HG03354 (cell line): ENCODE measurements at regions not wholly inside any gene's neighbourhood (a gene's known extent, or its start where the extent isn't known, plus 50 kb on each side); places are given as distances from the start of the nearest gene placed in this dataset.
"Not testable (repeated sequence)": the region's sequence is repeated elsewhere in the genome, so short reads cannot be mapped to it uniquely, and the experiment has no call there.

Experiments
- ATAC-seq: cut with Tn5 transposase; IDR thresholded peaks from one replicate; pipeline ENCODE4 v1.9.1; 2021; ENCODE audit warnings: mild to moderate bottlenecking; ENCODE audit not compliant: unreplicated experiment, poor library complexity, severe bottlenecking

DNA sequence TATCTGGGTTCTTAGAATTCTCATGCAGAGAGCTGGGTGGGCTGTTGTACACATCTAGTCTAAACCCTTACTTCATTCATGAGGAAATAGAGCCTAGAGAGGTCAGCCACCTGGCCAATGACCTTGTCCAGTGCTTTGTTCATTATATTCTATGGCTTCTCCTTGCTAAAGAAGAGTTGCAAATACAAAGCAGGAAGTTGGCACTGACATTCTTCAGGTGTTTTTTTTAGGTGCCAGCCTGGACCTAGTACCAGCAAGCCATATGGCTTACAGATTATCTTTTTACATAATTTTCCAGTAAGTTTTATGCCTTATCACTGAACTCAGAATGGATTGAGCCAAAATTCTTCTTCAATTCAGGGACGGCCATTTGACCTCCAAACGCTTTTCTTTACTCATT, 54.7 kb upstream of the PGM2 start:
- ATAC-seq, result no peak

DNA sequence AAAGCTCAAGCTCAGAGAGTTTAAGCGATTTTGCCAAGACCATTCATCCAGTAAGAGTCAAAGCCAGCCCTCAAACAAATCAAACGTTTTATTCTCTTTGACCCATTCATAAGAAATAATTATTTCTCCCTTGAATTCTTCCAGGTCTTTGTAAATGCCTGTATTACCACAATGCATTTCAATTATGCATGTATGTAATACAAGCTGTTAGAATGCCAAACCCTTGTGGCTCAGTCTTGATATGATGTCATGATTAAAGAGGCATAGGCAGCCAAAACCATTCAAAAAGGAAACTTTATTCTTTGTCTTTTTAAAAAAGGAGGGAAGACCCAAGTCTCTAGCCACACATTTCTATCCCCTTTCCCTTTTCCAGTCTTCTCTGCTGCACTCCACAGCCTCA, 56.5 kb upstream of the PGM2 start:
- no peak for ATAC-seq

DNA sequence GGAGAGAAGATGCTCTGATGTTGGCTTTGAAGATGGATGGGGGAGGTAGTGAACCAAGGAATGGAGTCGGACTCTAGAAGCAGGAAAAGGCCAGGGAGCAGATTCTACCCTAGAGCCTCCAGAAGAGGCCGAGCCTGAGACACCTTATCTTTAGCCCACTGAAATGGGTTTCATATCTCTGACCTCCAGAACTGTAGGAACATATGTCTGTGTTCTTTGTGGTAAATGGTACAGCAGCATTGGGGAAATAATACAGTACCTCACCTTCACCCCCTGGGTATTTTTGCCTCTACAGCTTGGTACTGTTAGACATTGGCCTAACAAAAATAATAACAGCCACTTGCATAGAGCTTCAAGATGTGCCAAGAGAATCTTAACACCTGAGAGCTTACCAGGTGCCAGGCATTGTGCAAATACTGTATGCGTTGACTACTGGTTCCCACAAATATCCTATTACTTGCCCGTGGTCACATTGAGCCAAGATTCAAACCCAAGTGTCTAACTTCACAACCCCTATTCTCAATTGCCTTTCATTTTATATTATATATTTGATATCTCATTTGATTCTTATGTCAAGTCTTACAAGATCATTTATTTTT, 57.0 kb upstream of the PGM2 start:
- no peak for ATAC-seq

DNA sequence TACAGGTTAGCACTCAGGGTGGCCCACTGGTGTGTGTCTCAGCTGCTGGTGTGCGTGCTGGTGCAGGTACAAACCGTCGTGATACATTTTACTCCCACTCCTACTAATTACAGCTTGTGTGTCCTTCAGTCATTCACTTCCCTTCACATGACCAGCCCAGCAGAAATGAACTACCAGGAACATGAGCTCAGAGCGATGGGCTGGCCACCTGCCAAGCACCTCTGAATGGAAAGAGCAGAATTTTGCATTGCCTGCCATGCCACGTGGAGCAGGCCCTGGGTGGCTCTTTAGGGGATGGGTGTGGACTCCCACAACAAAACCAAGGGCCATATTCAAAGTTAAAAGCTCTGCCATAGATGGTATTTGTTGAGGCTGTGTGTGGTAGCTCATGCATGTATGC, 58.9 kb upstream of the PGM2 start:
- ATAC-seq, result no peak

DNA sequence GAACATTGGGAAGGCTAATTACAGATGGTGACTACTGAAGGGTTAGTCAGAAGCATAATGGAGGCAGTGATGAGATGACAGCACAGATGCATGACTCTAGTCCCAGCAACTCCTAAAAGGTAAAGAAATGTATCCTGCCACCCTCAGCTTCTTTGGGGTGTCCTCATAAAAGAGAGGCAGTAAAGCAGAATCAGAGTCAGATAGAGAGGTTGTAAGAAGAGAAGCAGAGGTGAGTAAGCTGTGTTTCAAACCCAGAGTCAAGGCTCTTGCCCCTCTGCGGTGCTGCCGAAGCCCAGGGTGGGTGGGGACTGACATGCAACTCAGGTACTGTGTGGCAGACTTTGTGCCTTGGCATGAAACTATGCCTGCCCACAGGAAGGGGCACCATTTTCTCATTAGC, 59.5 kb upstream of the PGM2 start:
- no peak for ATAC-seq

DNA sequence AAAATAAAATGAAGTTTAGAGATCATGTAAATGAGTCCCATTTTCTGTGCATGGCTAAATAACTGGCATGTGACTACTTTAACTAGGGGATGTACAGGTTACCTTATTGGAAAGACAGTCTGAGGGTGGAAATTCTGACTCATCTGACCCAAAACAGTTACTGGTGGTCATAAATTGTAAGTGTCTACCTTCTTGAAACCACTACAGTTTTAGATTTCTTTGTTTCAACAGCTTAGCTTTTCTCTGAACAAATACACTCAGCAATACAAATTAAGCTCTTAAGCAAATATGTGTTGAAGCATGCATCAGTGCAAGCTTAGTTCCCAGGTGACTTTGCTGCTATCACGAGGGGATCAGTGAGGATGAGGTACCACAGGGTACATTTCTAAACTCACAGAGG, 60.7 kb upstream of the PGM2 start:
- ATAC-seq, result no peak

DNA sequence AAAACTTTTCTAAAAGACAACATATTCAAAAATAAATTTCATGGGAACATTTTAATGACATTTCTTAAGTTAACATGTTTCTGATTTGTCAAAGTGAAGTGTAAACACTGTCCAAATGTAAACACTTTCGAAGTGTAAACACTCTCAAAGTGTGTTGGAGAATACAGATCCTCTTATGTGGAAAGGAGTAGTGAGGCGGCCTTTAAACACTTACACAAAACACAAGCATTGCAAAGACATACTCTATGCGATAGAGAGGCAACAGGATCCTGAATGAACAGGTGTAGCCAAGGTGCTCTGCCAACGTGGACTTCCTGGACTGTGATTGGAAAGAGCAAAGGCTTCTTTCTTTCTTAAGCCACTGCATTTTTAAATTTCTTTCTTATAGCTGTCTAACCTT, 62.7 kb upstream of the PGM2 start:
- no peak for ATAC-seq

DNA sequence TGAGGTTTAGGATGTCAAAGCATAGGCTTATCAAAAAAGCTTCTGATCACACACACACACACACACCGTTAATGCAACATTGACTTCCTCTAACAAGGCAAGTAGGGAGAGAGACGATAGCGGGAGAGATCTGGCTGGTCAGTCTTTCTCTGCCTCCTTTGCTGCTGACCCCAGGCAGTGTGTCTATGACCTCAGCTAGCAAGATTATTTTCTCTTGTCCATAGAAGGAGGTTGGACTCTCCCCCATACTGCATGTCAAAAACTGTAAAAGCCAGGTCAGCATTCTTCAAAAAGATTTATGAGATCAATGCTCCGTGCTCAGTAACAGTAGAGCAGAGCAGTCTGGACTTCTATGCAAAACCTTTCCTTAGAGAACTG, 63.5 kb upstream of the PGM2 start:
- no peak for ATAC-seq

DNA sequence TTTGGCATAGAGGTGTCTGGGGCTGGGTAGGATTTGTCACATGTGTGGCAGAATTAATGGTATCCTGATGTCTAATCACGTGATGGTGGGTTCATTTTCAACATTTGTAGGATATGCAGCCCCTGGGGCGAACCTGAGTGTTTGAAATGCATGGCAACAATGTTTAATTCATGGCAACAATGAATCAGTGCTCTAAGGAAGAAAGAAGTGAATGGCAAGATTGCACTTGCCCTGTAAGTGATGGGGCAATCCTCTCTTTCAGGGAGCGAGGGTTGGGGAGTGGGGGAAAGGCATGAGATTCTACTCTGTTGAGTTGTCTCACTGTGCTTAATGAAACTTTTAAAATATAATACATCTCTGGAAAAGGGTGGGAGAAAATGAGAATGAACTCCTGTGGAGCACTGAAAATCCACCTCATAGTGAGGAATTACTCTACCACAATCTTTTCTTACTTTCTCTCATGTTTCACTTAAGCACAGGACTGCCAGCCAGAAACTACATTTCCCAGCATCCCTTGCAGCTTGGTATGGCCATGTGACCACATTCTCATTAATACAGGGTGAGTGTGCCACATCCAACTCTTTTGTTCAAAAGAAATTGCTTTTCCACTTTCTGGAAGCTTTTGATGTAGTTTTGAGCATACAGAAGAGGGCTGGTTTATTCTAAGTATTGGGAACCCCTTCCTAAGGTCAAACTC, 64.0 kb upstream of the PGM2 start:
- ATAC-seq, result no peak

DNA sequence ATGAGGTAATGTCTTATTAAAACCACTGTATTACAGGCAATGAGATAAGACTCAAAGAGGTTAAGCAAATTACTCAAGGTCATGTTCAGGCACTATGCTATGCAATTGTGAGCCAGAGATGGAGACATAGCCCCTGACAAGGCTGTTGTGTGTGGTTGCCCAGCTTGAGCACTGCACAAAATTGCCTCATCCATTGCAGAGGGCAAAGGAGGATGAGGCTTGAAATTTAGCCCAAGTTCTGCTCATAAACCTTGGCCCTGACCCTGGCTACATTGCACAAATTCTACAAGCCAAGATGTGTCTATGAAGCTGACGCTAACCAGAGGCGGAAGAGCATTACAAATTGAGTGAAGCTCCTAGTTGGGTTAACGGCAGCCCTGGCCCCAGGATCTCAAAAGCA, 65.6 kb upstream of the PGM2 start:
- ATAC-seq, result no peak

DNA sequence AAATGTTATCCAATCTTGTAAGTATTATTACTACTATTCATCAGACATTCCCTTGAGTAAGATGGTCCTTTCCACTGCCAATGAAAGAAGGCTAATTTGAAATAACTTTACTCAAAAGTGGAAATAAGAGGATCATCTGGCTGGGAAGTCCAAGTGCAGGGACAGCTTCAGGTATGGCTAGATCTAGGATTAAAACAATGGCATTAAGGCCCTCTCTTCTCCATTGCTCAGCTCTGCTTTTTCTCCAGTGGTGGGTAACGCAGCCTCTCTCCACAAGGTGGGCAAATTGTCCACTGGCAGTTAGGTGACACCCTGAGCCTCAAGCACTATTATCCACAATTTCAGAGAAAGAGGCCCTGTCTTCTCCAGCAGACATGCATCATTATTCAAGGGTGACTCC, 66.7 kb upstream of the PGM2 start:
- ATAC-seq, result no peak

DNA sequence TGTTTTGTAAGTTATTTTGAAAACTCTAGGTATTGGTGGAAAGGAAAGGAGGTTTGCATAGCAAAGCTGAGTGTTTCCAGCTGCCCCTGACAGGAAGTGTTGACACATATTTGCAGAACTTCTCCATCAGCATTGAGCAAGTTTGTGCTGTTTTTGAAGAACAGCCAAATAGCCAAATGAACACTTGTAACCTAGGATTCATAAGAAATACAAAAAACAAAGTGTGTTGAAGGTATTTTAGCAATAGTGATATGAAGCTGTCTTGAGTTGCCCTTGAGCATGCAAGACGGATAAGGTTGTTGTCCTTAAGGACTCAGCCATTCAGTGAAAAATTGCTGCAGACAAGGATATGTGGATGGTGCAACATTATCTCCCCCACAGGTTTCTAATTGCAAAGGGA, 68.3 kb upstream of the PGM2 start:
- ATAC-seq, result no peak

DNA sequence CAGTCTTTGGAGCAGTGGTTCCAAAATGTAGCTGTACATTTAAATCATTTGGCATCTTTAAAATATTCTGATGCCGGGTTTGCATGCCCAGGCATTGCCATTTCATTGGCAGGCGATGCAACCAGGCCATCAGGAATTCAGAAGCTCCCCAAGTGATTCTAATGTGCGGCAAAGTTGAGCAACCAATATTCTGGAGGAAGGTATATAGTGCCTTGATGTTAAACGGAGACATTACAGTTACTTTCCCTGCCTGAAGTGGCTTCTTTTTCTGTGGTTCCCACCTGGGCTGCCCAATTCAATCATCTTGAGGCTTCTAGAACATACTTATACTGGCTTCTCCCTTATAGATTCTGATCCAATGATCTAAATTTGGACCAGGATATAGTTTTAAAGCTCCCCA, 68.7 kb upstream of the PGM2 start:
- ATAC-seq, result no peak

DNA sequence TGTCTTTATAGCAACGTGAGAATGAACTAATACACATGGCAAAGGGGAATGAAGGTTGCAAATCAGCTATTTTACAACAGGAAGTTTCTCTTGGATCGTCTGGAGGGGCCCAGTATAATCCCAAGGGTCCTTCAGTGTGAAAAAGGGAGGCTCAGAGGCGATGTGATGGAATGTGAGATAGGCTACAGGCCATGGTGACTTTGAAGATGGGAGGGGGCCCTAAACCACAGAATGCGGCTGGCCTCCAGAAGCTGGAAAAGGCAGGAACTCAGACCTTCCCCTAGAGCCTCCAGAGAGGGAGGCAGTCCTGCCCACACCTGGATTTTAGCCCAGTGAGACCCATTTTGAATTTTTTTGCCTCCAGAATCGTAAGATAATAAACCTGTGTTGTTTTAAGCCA, 69.4 kb upstream of the PGM2 start:
- ATAC-seq, result no peak

DNA sequence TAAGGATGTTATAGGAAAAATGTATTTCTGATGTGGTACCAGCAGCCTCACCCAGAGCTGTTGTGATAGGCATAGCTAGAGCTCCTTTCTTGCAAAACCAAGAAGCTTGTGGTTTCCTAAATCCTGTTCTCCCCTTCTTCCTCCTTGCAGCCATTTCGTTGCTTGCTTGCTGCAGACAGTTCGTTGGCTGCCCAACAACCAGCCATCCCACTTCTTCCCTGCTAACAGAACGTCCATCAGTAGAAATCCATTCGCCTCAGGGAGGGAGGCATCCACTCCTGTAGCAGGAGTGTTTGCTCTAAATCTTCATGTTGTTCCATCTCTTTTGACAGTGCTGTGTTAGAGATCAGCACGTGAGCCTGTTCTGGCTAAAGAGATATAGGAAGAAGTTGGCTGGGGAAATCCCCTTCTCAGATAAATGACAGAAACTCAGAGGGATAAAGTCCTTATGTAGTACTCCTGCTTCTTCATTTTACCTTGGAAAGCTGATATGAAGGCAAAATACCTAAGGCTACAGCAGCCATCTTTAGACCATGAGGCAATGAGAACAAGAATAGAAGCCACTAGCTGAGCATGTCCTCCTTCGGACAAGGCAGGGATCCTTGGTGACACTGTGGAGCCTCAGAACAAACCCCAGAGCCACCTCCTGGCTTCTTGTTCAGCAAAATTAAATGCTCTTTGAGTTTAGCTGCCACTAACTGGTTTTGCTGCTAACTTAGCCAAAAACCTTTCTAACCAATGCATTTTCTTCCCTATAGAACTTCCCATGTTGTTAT, 68.4 kb upstream of the RELL1 start:
- ATAC-seq, result no peak

DNA sequence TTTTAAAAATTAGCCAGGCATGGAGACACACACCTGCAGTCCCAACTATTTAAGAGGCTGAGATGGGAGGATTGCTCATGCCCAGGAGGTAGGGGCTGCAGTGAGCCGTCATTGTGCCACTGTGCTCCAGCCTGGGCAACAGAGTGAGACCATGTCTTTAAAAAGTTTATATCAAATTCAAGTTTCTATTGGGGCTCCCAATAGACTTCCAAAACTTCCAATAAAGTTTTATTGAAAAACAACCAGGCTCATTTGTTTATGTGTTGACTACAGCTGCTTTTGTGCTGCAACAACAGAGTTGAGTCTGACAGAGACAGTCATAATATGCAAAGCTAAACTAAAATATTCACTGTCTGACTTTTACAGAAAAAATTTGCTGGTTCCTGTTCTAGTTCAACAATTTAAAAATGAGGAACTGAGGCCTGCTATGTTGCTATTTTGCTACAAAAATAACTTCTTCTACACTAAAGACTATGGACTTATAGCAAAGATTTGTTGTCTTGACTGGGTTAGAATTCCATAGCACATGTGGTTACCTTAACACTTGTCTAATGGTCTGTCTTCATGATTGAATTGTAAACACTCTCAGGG, 63.3 kb upstream of the RELL1 start:
- peak; percentile 66 for ATAC-seq

DNA sequence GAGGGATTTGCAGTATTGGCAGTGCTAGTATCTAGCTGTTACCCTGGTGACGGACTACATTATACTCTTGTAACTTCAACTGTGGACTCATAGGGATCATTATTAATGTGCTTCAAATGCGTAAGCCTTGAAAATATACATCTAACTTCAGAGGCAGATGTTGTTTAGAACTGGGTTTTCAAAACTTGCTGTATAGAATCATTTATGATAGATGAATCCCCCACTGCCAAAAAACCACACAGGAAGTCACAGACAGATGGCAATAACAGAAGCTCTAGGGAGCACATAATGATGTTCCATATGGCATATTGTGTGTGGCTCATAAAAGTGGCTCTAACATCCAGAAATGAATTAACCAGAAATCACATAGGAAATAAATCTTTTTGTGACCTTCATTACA, 62.3 kb upstream of the RELL1 start:
- no peak for ATAC-seq

DNA sequence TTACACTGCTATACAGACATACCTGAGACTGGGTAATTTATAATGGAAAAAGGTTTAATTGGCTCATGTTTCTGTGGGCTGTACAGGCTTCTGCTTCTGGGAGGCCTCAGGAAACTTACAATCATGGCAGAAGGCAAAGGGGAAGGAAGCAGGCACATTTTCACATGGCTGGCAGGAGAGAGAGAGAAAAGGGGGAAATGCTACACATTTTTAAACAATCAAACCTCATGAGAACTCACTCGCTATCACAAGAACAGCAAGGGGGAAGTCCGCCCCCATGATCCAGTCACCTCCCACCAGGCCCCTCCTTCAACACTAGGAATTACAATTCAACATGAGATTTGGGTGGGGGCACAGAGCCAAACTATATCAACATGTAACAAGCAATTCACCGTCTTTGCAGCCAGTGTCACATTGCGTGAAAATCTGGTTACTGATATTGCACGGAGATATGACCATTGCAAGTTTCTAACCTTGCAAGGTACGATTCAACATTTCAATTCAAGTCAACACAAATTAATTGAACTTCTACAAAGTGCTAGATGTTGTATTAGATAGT, 61.7 kb upstream of the RELL1 start:
- ATAC-seq, result no peak

DNA sequence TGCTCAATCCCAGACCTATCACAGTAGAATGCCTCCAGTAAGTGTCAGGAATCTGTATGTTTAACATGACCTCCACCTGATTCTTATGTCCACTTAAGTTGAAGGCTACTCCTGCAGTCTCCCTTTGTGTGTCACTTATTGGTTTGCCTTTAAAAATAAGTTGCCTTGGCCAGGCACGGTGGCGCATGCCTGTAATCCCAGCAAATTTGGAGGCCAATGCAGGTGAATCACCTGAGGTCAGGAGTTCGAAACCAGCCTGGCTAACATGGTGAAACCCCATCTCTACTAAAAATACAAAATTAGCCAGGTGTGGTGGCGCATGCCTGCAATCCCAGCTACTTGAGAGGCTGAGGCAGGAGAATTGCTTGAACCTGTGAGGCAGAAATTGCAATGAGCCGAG, 60.7 kb upstream of the RELL1 start:
- not testable (repeated sequence) for ATAC-seq

DNA sequence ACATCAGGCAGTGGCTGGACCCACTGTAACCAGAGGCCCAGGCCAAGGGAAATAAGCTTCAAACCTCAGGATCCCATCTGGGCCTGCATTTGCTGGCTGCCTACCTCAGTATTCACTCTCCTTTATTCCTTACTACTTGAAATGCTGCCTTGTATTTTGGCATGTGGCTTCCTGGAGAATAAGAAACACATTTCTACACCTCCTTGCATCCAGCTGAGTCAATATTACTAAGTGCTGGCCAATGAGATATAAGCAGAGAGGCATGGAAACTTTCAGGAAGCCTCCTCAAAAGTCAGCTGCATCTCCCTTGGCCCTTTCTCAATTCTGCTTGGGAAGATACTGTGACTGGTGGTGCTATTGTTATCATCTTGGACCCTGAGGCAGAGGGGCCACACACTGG, 59.8 kb upstream of the RELL1 start:
- ATAC-seq, result no peak

DNA sequence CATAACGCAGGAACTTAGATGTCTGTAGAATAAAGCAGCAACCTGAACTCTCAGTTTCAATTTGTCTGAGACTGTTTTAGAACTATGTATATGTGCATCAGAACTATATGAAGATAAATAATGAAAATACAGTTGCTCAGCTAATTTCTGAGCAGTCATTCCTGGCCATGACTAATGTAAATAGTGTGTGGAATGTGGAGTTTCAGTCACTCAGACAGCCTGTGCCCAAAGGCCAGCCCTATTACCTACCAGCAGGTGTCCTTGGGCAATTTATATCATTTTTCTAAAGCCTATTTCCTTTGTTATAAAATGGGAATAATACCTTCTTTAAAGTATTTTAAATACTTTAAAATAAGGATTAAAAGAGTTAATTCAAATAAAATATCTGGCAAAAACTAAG, 56.0 kb upstream of the RELL1 start:
- no peak for ATAC-seq
